T-helper 9 cell (primary cell): ENCODE measurements at regions not wholly inside any gene's neighbourhood (a gene's known extent, or its start where the extent isn't known, plus 50 kb on each side); places are given as distances from the start of the nearest gene placed in this dataset.

Experiments
- DNase-seq: peaks from one replicate; pipeline ENCODE4 v3.0.0-alpha.2; 2020

- DNase-seq = no peak
Observed at GRCh38 chr10:89887830-89888229, 186.4 kb downstream of the KIF20B start.

- DNase-seq = no peak
Observed at GRCh38 chr10:89888321-89889070, 187.1 kb downstream of the KIF20B start.

GRCh38 chr10:89889606-89890005, 188.2 kb downstream of the KIF20B start:
- DNase-seq = no peak

- no peak for DNase-seq
Observed at GRCh38 chr10:89891006-89891535, 189.7 kb downstream of the KIF20B start.

GRCh38 chr10:89894051-89894450, 192.7 kb downstream of the KIF20B start:
- no peak for DNase-seq

GRCh38 chr10:89900554-89900953, 199.2 kb downstream of the KIF20B start:
- no peak for DNase-seq

- DNase-seq = no peak
Observed at GRCh38 chr10:89901895-89902294, 200.5 kb downstream of the KIF20B start.

- DNase-seq = no peak
Observed at GRCh38 chr10:89904755-89905154, 203.4 kb downstream of the KIF20B start.

- no peak for DNase-seq
Observed at GRCh38 chr10:89909752-89910151, 208.4 kb downstream of the KIF20B start.

- DNase-seq = no peak
Observed at GRCh38 chr10:89915021-89915420, 213.6 kb downstream of the KIF20B start.

- DNase-seq = no peak
Observed at GRCh38 chr10:89915968-89916367, 214.6 kb downstream of the KIF20B start.

GRCh38 chr10:89916468-89917215, 215.3 kb downstream of the KIF20B start:
- no peak for DNase-seq

GRCh38 chr10:89921403-89921802, 220.0 kb downstream of the KIF20B start:
- DNase-seq = no peak

- DNase-seq = no peak
Observed at GRCh38 chr10:89923661-89924060, 222.3 kb downstream of the KIF20B start.

- DNase-seq = no peak
Observed at GRCh38 chr10:89924261-89924660, 222.9 kb downstream of the KIF20B start.

- no peak for DNase-seq
Observed at GRCh38 chr10:89926736-89927135, 225.3 kb downstream of the KIF20B start.

GRCh38 chr10:89929282-89930026, 228.1 kb downstream of the KIF20B start:
- no peak for DNase-seq

GRCh38 chr10:89937494-89937893, 236.1 kb downstream of the KIF20B start:
- DNase-seq = no peak

GRCh38 chr10:89940076-89940475, 238.7 kb downstream of the KIF20B start:
- DNase-seq = no peak

- no peak for DNase-seq
Observed at GRCh38 chr10:89942217-89942616, 240.8 kb downstream of the KIF20B start.

GRCh38 chr10:89944138-89944537, 242.7 kb downstream of the KIF20B start:
- DNase-seq = no peak

- DNase-seq = no peak
Observed at GRCh38 chr10:89946106-89946505, 244.7 kb downstream of the KIF20B start.

GRCh38 chr10:89949496-89949895, 248.1 kb downstream of the KIF20B start:
- no peak for DNase-seq
